Ovary (tissue), 7 donors: ENCODE measurements at regions not wholly inside any gene's neighbourhood (a gene's known extent, or its start where the extent isn't known, plus 50 kb on each side); places are given as distances from the start of the nearest gene placed in this dataset.

ENCODE experiments used
- DNase-seq, 5 donors: peaks; one replicate each; pipeline ENCODE4 v3.0.0-alpha.2; 2019 to 2020
- H3K27ac ChIP-seq, 2 donors: fragments of 200-600 bp; one replicate each; pipeline versions ENCODE4 v1.5.1 to v1.8.0; 2019 to 2022
- H3K27me3 ChIP-seq: fragments of 200-600 bp; one replicate; pipeline ENCODE4 v1.8.0; 2022
- H3K36me3 ChIP-seq: fragments of 200-600 bp; sonication (generic); one replicate; pipeline ENCODE4 v1.5.1; 2019
- H3K4me1 ChIP-seq: one replicate; pipeline ENCODE4 v1.8.1; 2013; ENCODE audit warnings: mild to moderate bottlenecking, moderate library complexity; ENCODE audit not compliant: insufficient read depth
- H3K4me3 ChIP-seq: fragments of 200-600 bp; sonication (generic); one replicate; pipeline ENCODE4 v1.5.1; 2017
- H3K9me3 ChIP-seq, 2 donors: fragments of 200-600 bp in 1 of 2; sonication (generic) in 1 of 2; one replicate each; pipeline versions ENCODE4 v1.5.1 to v1.8.1; 2013 to 2019; ENCODE audit warnings: mild to moderate bottlenecking in 1 of 2, moderate library complexity in 1 of 2
- CTCF ChIP-seq, 3 donors: fragments of 450-650 bp in 2 of 3; fragments of 200-600 bp in 1 of 3; IDR thresholded peaks; one replicate each; pipeline versions ENCODE4 v1.5.1 to v1.8.0; 2016 to 2022; ENCODE audit warnings: antibody characterized with exemption in 3 of 3, mild to moderate bottlenecking in 1 of 3
- EP300 ChIP-seq: sonication (generic); formaldehyde crosslinking; IDR thresholded peaks from one replicate; pipeline ENCODE4 v1.6.1; 2017; ENCODE audit warnings: antibody characterized with exemption
- POLR2A ChIP-seq: fragments of 450-650 bp; IDR thresholded peaks from one replicate; pipeline ENCODE4 v1.6.1; 2017; ENCODE audit warnings: antibody characterized with exemption, mild to moderate bottlenecking, moderate library complexity
- WGBS, 3 donors: extraction: QIAGEN DNeasy Blood & Tissue Kit in 1 of 3; methylation state at CpG; one replicate each; pipeline versions ENCODE4 v1.1.5 to v1.1.7; 2013 to 2017; 5-methylcytosine and 5-hydroxymethylcytosine counted together
- intact Hi-C, 4 donors: fragments of 100-400 bp; cut with DNase I; formaldehyde crosslinking; loops; one replicate each; pipeline versions ENCODE4 v1.11.0 to v1.15.1; 2022 to 2023
- donor health status: DM: no; HTN: no; CAD: no; lungs with moderate emphysema.
- donor health status: DM: no; HTN: no; CAD: no.
- donor health status: Bipolar disorder and iron deficiency.
- donor health status: DM: no; HTN: no; CAD: no.
- donor health status: DM: yes; HTN: yes; CAD: no.

GRCh38 chr9:1513105-1513504 is 462.9 kb downstream of the DMRT2 start:
- intact Hi-C loops: no loop called here
- no peak overlapping the region for H3K27ac ChIP-seq
- 94 to 96% (median 95%) methylated on average over 2 of the region's 2 CpGs for WGBS, 3 donors
- peaks cover 0 to 3% of the 10 kb centered on the region in 2 donors for H3K9me3 ChIP-seq
- DNase-seq: no peak
- H3K36me3 ChIP-seq: no peaks in the 10 kb centered on the region
- no peaks in the 10 kb centered on the region for H3K4me1 ChIP-seq
- TF ChIP-seq EP300: no peak
- no peaks in the 10 kb centered on the region for H3K27me3 ChIP-seq
- H3K4me3 ChIP-seq: no peak overlapping the region

- DNase-seq: no peak
- WGBS, 3 donors: 32 to 41% (median 39%) methylated on average over 3 of the region's 3 CpGs
- H3K4me1 ChIP-seq: no peaks in the 10 kb centered on the region
- no peaks in the 10 kb centered on the region for H3K36me3 ChIP-seq
- H3K4me3 ChIP-seq: no peak overlapping the region
- H3K9me3 ChIP-seq: peaks cover 0 to 3% of the 10 kb centered on the region in 2 donors
- intact Hi-C loops: no loop called here
- H3K27me3 ChIP-seq: no peaks in the 10 kb centered on the region
- TF ChIP-seq CTCF (IDR thresholded peaks at IDR 0.05) (no peak), POLR2A (no peak), EP300 (no peak)
- no peak overlapping the region for H3K27ac ChIP-seq
These were observed 464.1 kb downstream of the DMRT2 start for GRCh38 chr9:1514250-1514649.

DNA sequence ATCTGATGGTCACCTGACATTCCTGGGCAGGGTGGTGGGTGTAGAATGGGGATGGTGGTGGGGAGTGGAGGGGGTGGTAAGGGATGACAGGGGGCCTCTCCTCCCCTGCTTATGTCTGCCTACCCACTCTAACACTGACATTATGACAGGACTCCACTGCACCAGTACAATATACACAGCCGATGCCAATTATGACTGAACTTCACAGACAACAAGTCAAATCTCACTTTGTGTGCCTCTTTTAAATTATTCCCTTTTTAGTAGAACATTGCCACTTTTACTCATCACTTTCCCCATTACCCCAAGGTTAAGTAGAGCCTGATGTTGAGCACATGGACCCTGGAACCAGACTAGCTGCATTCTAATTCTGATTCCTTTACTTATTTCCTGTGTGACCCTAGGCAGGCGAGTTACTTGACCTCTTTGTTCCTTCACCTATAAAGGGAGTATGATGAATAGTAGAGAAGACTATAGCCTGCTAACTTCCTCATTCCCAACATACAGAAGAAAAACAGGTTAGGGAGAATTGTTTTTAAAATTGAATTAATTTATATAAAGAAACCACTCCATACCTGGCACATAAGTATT is 464.7 kb downstream of the DMRT2 start:
- Histone ChIP-seq H3K9me3 (peaks cover 0 to 3% of the 10 kb centered on the region in 2 donors), H3K27me3 (no peaks in the 10 kb centered on the region), H3K4me1 (no peaks in the 10 kb centered on the region), H3K4me3 (no peak overlapping the region), H3K36me3 (no peaks in the 10 kb centered on the region), H3K27ac (no peak overlapping the region)
- DNase-seq: no peak
- TF ChIP-seq EP300: no peak
- TF ChIP-seq CTCF (IDR thresholded peaks at IDR 0.05): no peak
- TF ChIP-seq POLR2A: no peak
- 84 to 90% (median 84%) methylated on average over 2 of the region's 2 CpGs for WGBS, 3 donors
- intact Hi-C loops: no loop called here

GRCh38 chr9:1515557-1515956 is 465.4 kb downstream of the DMRT2 start:
- 91 to 96% (median 94%) methylated on average over 3 of the region's 3 CpGs for WGBS, 3 donors
- H3K4me3 ChIP-seq: no peak overlapping the region
- H3K27me3 ChIP-seq: no peaks in the 10 kb centered on the region
- no peak for TF ChIP-seq POLR2A
- no peak for TF ChIP-seq CTCF (IDR thresholded peaks at IDR 0.05)
- no peak for TF ChIP-seq EP300
- H3K36me3 ChIP-seq: no peaks in the 10 kb centered on the region
- H3K4me1 ChIP-seq: no peaks in the 10 kb centered on the region
- intact Hi-C loops: no loop called here
- no peak for DNase-seq
- H3K9me3 ChIP-seq: peaks cover 0 to 3% of the 10 kb centered on the region in 2 donors
- no peak overlapping the region for H3K27ac ChIP-seq

GRCh38 chr9:1521547-1521946 is 471.4 kb downstream of the DMRT2 start:
- TF ChIP-seq CTCF (IDR thresholded peaks at IDR 0.05) (no peak), POLR2A (no peak), EP300 (no peak)
- Histone ChIP-seq H3K27ac (no peak overlapping the region), H3K9me3 (peaks cover 0 to 3% of the 10 kb centered on the region in 2 donors), H3K27me3 (no peaks in the 10 kb centered on the region), H3K4me1 (no peaks in the 10 kb centered on the region), H3K4me3 (no peak overlapping the region), H3K36me3 (no peaks in the 10 kb centered on the region)
- 90 to 93% (median 90%) methylated on average over 4 of the region's 4 CpGs for WGBS, 3 donors
- intact Hi-C loops: no loop called here
- no peak for DNase-seq
